CD4-positive, alpha-beta T cell treated with Interferon gamma for 1 hour (primary cell): ENCODE measurements at regions not wholly inside any gene's neighbourhood (a gene's known extent, or its start where the extent isn't known, plus 50 kb on each side); places are given as distances from the start of the nearest gene placed in this dataset.
A peak's percentile ranks its signal among the peaks of the same experiment; 100 is the strongest.

ENCODE experiments used
- DNase-seq: peaks from one replicate; pipeline ENCODE4 v3.0.0-alpha.2; 2020

- DNase-seq = no peak
Measured at GRCh38 chr19:31223740-31224534, 125.3 kb downstream of the TSHZ3 start.

- peak; percentile 29 for DNase-seq
Measured at GRCh38 chr19:31220540-31220939, 128.7 kb downstream of the TSHZ3 start.

- no peak for DNase-seq
Measured at GRCh38 chr19:31214997-31215396, 134.2 kb downstream of the TSHZ3 start.

- DNase-seq = peak; percentile 84
Measured at GRCh38 chr19:31214086-31214485, 135.2 kb downstream of the TSHZ3 start.

GRCh38 chr19:31211088-31211487, 138.1 kb downstream of the TSHZ3 start:
- DNase-seq = no peak

GRCh38 chr19:31205887-31206518, 143.2 kb downstream of the TSHZ3 start:
- DNase-seq = no peak

GRCh38 chr19:31204115-31204514, 145.1 kb downstream of the TSHZ3 start:
- DNase-seq = no peak

- DNase-seq = no peak
Measured at GRCh38 chr19:31185261-31185660, 164.0 kb downstream of the TSHZ3 start.

GRCh38 chr19:31181535-31181934, 167.7 kb downstream of the TSHZ3 start:
- DNase-seq = no peak

- DNase-seq = no peak
Measured at GRCh38 chr19:31180907-31181306, 168.3 kb downstream of the TSHZ3 start.

GRCh38 chr19:31179471-31179852, 169.8 kb downstream of the TSHZ3 start:
- no peak for DNase-seq

GRCh38 chr19:31178833-31179470, 170.3 kb downstream of the TSHZ3 start:
- DNase-seq = no peak

GRCh38 chr19:31177246-31177645, 172.0 kb downstream of the TSHZ3 start:
- no peak for DNase-seq

GRCh38 chr19:31175564-31176348, 173.5 kb downstream of the TSHZ3 start:
- DNase-seq = no peak

- no peak for DNase-seq
Measured at GRCh38 chr19:31174948-31175347, 174.3 kb downstream of the TSHZ3 start.

- no peak for DNase-seq
Measured at GRCh38 chr19:31173991-31174390, 175.2 kb downstream of the TSHZ3 start.

- no peak for DNase-seq
Measured at GRCh38 chr19:31171936-31172335, 177.3 kb downstream of the TSHZ3 start.

GRCh38 chr19:31170046-31170445, 179.2 kb downstream of the TSHZ3 start:
- no peak for DNase-seq

GRCh38 chr19:31168106-31168625, 181.1 kb downstream of the TSHZ3 start:
- DNase-seq = no peak

- no peak for DNase-seq
Measured at GRCh38 chr19:31167690-31168089, 181.5 kb downstream of the TSHZ3 start.

- DNase-seq = no peak
Measured at GRCh38 chr19:31166206-31166605, 183.0 kb downstream of the TSHZ3 start.

GRCh38 chr19:31164791-31165251, 184.4 kb downstream of the TSHZ3 start:
- no peak for DNase-seq
